Upper lobe of right lung (tissue), 1 donor: ENCODE measurements at regions not wholly inside any gene's neighbourhood (a gene's known extent, or its start where the extent isn't known, plus 50 kb on each side); places are given as distances from the start of the nearest gene placed in this dataset.

Experiments
- ATAC-seq: fragments of 200-7000 bp; cut with Tn5 transposase; one replicate; pipeline ENCODE4 v1.9.1; 2020; ENCODE audit warnings: mild to moderate bottlenecking, moderate library complexity
- DNase-seq: peaks from one replicate; pipeline ENCODE4 v3.0.0-alpha.2; 2020
- H3K27ac ChIP-seq: fragments of 200-600 bp; one replicate; pipeline ENCODE4 v1.8.0; 2022
- H3K27me3 ChIP-seq: fragments of 200-600 bp; one replicate; pipeline ENCODE4 v1.8.0; 2022; ENCODE audit warnings: mild to moderate bottlenecking
- H3K36me3 ChIP-seq: fragments of 200-600 bp; one replicate; pipeline ENCODE4 v1.8.0; 2022
- H3K4me1 ChIP-seq: fragments of 200-600 bp; one replicate; pipeline ENCODE4 v1.8.0; 2022
- H3K4me3 ChIP-seq: fragments of 200-600 bp; one replicate; pipeline ENCODE4 v1.8.0; 2022; ENCODE audit warnings: mild to moderate bottlenecking
- H3K9me3 ChIP-seq: fragments of 200-600 bp; one replicate; pipeline ENCODE4 v1.8.0; 2022
- CTCF ChIP-seq: fragments of 200-600 bp; IDR thresholded peaks from one replicate; pipeline ENCODE4 v1.8.0; 2022; ENCODE audit warnings: antibody characterized with exemption
- intact Hi-C: fragments of 100-400 bp; cut with DNase I; formaldehyde crosslinking; loops from one replicate; pipeline ENCODE4 v1.11.0; 2022
- donor health status: DM: no; HTN: yes; CAD: no; lungs with severe emphysema.

GRCh38 chr1:189986516-189986915 is 491.1 kb downstream of the BRINP3 start:
- H3K4me3 ChIP-seq, result no peak overlapping the region
- no peaks in the 10 kb centered on the region for H3K27me3 ChIP-seq
- no peak for TF ChIP-seq CTCF
- no peak overlapping the region for H3K27ac ChIP-seq
- ATAC-seq (no peak), DNase-seq (no peak)
- H3K36me3 ChIP-seq, result no peaks in the 10 kb centered on the region
- intact Hi-C loops, result no loop called here
- H3K4me1 ChIP-seq, result no peaks in the 10 kb centered on the region
- H3K9me3 ChIP-seq, result no peaks in the 10 kb centered on the region

GRCh38 chr1:189987509-189987908 is 490.2 kb downstream of the BRINP3 start:
- no peaks in the 10 kb centered on the region for H3K27me3 ChIP-seq
- DNase-seq (no peak), ATAC-seq (no peak)
- H3K4me3 ChIP-seq, result no peak overlapping the region
- no peaks in the 10 kb centered on the region for H3K4me1 ChIP-seq
- intact Hi-C loops, result no loop called here
- no peak overlapping the region for H3K27ac ChIP-seq
- H3K9me3 ChIP-seq, result no peaks in the 10 kb centered on the region
- H3K36me3 ChIP-seq, result no peaks in the 10 kb centered on the region
- no peak for TF ChIP-seq CTCF

- Histone ChIP-seq H3K36me3 (no peaks in the 10 kb centered on the region), H3K27me3 (no peaks in the 10 kb centered on the region), H3K4me1 (no peaks in the 10 kb centered on the region), H3K4me3 (no peak overlapping the region), H3K27ac (no peak overlapping the region), H3K9me3 (no peaks in the 10 kb centered on the region)
- no peak for TF ChIP-seq CTCF
- intact Hi-C loops, result no loop called here
- no peak for ATAC-seq
- DNase-seq, result no peak
Measured at GRCh38 chr1:189992856-189993255, 484.8 kb downstream of the BRINP3 start.

GRCh38 chr1:190000365-190000872 is 477.2 kb downstream of the BRINP3 start:
- intact Hi-C loops, result no loop called here
- DNase-seq (no peak), ATAC-seq (no peak)
- Histone ChIP-seq H3K9me3 (no peaks in the 10 kb centered on the region), H3K36me3 (no peaks in the 10 kb centered on the region), H3K4me3 (no peak overlapping the region), H3K27me3 (no peaks in the 10 kb centered on the region), H3K27ac (no peak overlapping the region), H3K4me1 (no peaks in the 10 kb centered on the region)
- no peak for TF ChIP-seq CTCF

- Histone ChIP-seq H3K4me1 (no peaks in the 10 kb centered on the region), H3K27me3 (no peaks in the 10 kb centered on the region), H3K36me3 (no peaks in the 10 kb centered on the region), H3K9me3 (no peaks in the 10 kb centered on the region), H3K27ac (no peak overlapping the region), H3K4me3 (no peak overlapping the region)
- DNase-seq (no peak), ATAC-seq (no peak)
- intact Hi-C loops, result no loop called here
- no peak for TF ChIP-seq CTCF
Measured at GRCh38 chr1:190001187-190001586, 476.5 kb downstream of the BRINP3 start.

- no peak for ATAC-seq
- intact Hi-C loops, result no loop called here
- no peaks in the 10 kb centered on the region for H3K36me3 ChIP-seq
- no peaks in the 10 kb centered on the region for H3K9me3 ChIP-seq
- TF ChIP-seq CTCF, result no peak
- H3K4me1 ChIP-seq, result no peaks in the 10 kb centered on the region
- H3K4me3 ChIP-seq, result no peak overlapping the region
- H3K27me3 ChIP-seq, result no peaks in the 10 kb centered on the region
- H3K27ac ChIP-seq, result no peak overlapping the region
- no peak for DNase-seq
Measured at GRCh38 chr1:190003376-190003775, 474.3 kb downstream of the BRINP3 start.
